C4-2B (cell line): ENCODE measurements at regions not wholly inside any gene's neighbourhood (a gene's known extent, or its start where the extent isn't known, plus 50 kb on each side); places are given as distances from the start of the nearest gene placed in this dataset.

ENCODE experiments used
- ZFX ChIP-seq: fragments of 450-650 bp; IDR thresholded peaks from 2 replicates; pipeline ENCODE4 v1.6.1; 2017
- TF ChIP-seq, protein P1 (sequence below): fragments of 450-650 bp; conservative IDR thresholded peaks from 2 replicates; pipeline ENCODE4 v1.5.1; 2017; ENCODE audit warnings: mild to moderate bottlenecking

GRCh38 chr22:26786398-26786797, 129.0 kb downstream of the MIAT start:
- TF ChIP-seq, protein P1, sequence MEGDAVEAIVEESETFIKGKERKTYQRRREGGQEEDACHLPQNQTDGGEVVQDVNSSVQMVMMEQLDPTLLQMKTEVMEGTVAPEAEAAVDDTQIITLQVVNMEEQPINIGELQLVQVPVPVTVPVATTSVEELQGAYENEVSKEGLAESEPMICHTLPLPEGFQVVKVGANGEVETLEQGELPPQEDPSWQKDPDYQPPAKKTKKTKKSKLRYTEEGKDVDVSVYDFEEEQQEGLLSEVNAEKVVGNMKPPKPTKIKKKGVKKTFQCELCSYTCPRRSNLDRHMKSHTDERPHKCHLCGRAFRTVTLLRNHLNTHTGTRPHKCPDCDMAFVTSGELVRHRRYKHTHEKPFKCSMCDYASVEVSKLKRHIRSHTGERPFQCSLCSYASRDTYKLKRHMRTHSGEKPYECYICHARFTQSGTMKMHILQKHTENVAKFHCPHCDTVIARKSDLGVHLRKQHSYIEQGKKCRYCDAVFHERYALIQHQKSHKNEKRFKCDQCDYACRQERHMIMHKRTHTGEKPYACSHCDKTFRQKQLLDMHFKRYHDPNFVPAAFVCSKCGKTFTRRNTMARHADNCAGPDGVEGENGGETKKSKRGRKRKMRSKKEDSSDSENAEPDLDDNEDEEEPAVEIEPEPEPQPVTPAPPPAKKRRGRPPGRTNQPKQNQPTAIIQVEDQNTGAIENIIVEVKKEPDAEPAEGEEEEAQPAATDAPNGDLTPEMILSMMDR, result no peak
- no peak for TF ChIP-seq ZFX
